HL-60 (cell line): ENCODE measurements at regions not wholly inside any gene's neighbourhood (a gene's known extent, or its start where the extent isn't known, plus 50 kb on each side); places are given as distances from the start of the nearest gene placed in this dataset.

Experiments used
- DNase-seq, 2 experiments: peaks; one replicate each; pipeline ENCODE4 v3.0.0-alpha.2; 2010 to 2020; ENCODE audit warnings: low read depth in 1 of 2, low spot score in 1 of 2
- H3K27ac ChIP-seq: fragments of 250-450 bp; sonication (Bioruptor Pico); replicated peaks from 2 replicates; pipeline ENCODE4 v1.5.1; 2020; ENCODE audit warnings: mild to moderate bottlenecking, moderate library complexity
- H3K27me3 ChIP-seq: fragments of 250-450 bp; sonication (Bioruptor Pico); 2 replicates; pipeline ENCODE4 v1.5.1; 2021; ENCODE audit warnings: mild to moderate bottlenecking, moderate library complexity; ENCODE audit not compliant: insufficient read depth, poor library complexity, severe bottlenecking
- H3K4me3 ChIP-seq: replicated peaks from 2 replicates; pipeline ENCODE4 v1.5.1; 2011; ENCODE audit warnings: mild to moderate bottlenecking, control low read depth, low read length; ENCODE audit not compliant: insufficient read depth
- GABPA ChIP-seq: IDR thresholded peaks from 2 replicates; pipeline ENCODE4 v1.6.1; 2012; ENCODE audit warnings: low read depth
- POLR2AphosphoS5 ChIP-seq: IDR thresholded peaks from 2 replicates; pipeline ENCODE4 v1.6.1; 2012; ENCODE audit warnings: low read depth
- SPI1 ChIP-seq: IDR thresholded peaks from 2 replicates; pipeline ENCODE4 v1.6.1; 2012; ENCODE audit warnings: low read depth, mild to moderate bottlenecking, borderline replicate concordance
- TF ChIP-seq, protein P1 (sequence below): IDR thresholded peaks from 2 replicates; pipeline ENCODE4 v1.6.1; 2012; ENCODE audit warnings: low read depth; ENCODE audit not compliant: insufficient replicate concordance
- TF ChIP-seq, protein P2 (sequence below): IDR thresholded peaks from one replicate; pipeline ENCODE4 v1.5.1; 2011; ENCODE audit warnings: low read length, control low read depth, inconsistent platforms; ENCODE audit not compliant: insufficient read depth

- H3K27ac ChIP-seq: no peak overlapping the region
These were observed 212.3 kb upstream of the RORB start for GRCh38 chr9:74284581-74285450.

DNA sequence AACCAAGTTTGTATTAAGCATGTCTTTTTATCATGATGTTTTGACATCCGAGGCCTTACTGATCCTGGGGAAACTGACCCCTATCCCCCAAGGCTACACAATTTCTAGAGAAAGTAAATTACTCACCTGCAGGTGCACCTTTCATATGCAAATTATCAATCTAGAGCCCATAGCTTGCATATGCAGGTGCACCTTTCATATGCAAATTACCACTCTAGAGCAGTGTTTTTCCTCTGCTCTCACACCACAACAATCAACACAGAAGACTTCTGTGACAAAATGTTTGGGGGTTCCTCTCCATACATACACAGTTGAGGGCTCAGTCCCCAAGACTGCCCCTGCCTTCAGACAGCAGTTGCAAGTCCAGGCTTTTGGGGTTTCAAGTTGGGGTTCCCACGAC, 203.7 kb upstream of the RORB start:
- no peak for DNase-seq
- Histone ChIP-seq H3K27ac (no peak overlapping the region), H3K27me3 (no peaks in the 10 kb centered on the region), H3K4me3 (no peak overlapping the region)
- TF ChIP-seq GABPA (no peak), SPI1 (no peak), POLR2AphosphoS5 (no peak)
- TF ChIP-seq, protein P1, sequence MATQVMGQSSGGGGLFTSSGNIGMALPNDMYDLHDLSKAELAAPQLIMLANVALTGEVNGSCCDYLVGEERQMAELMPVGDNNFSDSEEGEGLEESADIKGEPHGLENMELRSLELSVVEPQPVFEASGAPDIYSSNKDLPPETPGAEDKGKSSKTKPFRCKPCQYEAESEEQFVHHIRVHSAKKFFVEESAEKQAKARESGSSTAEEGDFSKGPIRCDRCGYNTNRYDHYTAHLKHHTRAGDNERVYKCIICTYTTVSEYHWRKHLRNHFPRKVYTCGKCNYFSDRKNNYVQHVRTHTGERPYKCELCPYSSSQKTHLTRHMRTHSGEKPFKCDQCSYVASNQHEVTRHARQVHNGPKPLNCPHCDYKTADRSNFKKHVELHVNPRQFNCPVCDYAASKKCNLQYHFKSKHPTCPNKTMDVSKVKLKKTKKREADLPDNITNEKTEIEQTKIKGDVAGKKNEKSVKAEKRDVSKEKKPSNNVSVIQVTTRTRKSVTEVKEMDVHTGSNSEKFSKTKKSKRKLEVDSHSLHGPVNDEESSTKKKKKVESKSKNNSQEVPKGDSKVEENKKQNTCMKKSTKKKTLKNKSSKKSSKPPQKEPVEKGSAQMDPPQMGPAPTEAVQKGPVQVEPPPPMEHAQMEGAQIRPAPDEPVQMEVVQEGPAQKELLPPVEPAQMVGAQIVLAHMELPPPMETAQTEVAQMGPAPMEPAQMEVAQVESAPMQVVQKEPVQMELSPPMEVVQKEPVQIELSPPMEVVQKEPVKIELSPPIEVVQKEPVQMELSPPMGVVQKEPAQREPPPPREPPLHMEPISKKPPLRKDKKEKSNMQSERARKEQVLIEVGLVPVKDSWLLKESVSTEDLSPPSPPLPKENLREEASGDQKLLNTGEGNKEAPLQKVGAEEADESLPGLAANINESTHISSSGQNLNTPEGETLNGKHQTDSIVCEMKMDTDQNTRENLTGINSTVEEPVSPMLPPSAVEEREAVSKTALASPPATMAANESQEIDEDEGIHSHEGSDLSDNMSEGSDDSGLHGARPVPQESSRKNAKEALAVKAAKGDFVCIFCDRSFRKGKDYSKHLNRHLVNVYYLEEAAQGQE: no peak
- TF ChIP-seq, protein P2, sequence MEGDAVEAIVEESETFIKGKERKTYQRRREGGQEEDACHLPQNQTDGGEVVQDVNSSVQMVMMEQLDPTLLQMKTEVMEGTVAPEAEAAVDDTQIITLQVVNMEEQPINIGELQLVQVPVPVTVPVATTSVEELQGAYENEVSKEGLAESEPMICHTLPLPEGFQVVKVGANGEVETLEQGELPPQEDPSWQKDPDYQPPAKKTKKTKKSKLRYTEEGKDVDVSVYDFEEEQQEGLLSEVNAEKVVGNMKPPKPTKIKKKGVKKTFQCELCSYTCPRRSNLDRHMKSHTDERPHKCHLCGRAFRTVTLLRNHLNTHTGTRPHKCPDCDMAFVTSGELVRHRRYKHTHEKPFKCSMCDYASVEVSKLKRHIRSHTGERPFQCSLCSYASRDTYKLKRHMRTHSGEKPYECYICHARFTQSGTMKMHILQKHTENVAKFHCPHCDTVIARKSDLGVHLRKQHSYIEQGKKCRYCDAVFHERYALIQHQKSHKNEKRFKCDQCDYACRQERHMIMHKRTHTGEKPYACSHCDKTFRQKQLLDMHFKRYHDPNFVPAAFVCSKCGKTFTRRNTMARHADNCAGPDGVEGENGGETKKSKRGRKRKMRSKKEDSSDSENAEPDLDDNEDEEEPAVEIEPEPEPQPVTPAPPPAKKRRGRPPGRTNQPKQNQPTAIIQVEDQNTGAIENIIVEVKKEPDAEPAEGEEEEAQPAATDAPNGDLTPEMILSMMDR: no peak

More at GRCh38 chr9:74284581-74285450, 212.3 kb upstream of the RORB start:
- TF ChIP-seq, protein P1: no peak
- TF ChIP-seq GABPA: no peak
- TF ChIP-seq, protein P2: no peak
- TF ChIP-seq SPI1: no peak
- TF ChIP-seq POLR2AphosphoS5: no peak
- no peak for DNase-seq
- H3K4me3 ChIP-seq: no peak overlapping the region
- H3K27me3 ChIP-seq: no peaks in the 10 kb centered on the region

DNA sequence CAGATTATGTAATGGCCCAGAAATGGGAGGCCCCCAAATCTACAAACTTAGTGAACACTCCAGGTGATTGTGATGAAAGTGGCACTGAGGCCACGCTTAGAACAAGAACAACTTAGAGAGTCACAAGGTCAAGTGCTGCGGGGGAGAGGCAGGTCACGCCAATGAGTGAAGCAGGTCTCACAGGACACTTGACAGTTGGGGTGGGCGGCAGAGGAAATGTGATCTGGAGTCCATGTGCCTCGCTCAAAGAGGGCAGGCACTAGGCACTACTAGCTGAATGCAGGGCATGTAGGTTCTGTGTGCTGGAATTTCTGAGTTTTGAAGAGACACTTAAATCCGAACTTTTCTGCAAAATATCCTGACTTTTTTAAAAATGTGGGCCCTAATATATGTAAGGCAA, 193.2 kb upstream of the RORB start:
- DNase-seq: no peak
- Histone ChIP-seq H3K27me3 (no peaks in the 10 kb centered on the region), H3K27ac (no peak overlapping the region), H3K4me3 (no peak overlapping the region)
- TF ChIP-seq, protein P2: no peak
- TF ChIP-seq POLR2AphosphoS5 (no peak), GABPA (no peak), SPI1 (no peak)
- TF ChIP-seq, protein P1: no peak
